ENCODE measurements at regions not wholly inside any gene's neighbourhood (a gene's known extent, or its start where the extent isn't known, plus 50 kb on each side); places are given as distances from the start of the nearest gene placed in this dataset.

- Histone ChIP-seq H3K4me2 (ENCODE audit: insufficient read depth, low read length) (no peak overlapping the region), H3K36me3 (ENCODE audit: control insufficient read depth in 2 of 2, extremely low read depth in 1 of 2, insufficient read depth in 2 of 2, low read length in 2 of 2) (no peaks in the 10 kb centered on the region), H3K4me3 (replicated peaks in 1 of 3; ENCODE audit: insufficient read depth in 1 of 3, low read depth in 1 of 3, low read length in 3 of 3) (no peak overlapping the region), H3K9me1 (replicated peaks; ENCODE audit: control insufficient read depth, extremely low read depth, insufficient read depth, low read length) (no peaks in the 10 kb centered on the region), H3K4me1 (ENCODE audit: control insufficient read depth, extremely low read depth, insufficient read depth, low read length) (no peaks in the 10 kb centered on the region), H3K27me3 (ENCODE audit: control insufficient read depth in 2 of 2, insufficient read depth in 2 of 2, low read length in 2 of 2) (no peaks in the 10 kb centered on the region), H4K20me1 (replicated peaks; ENCODE audit: control insufficient read depth, extremely low read depth, insufficient read depth, low read length) (no peaks in the 10 kb centered on the region), H3K27ac (ENCODE audit: insufficient read depth, low read depth, low read length) (no peak overlapping the region), H3K9ac (replicated peaks; ENCODE audit: extremely low read depth, insufficient read depth, low read length) (no peak overlapping the region), H3K9me3 (replicated peaks; ENCODE audit: control insufficient read depth, insufficient read depth, low read length) (no peaks in the 10 kb centered on the region), H3K79me2 (ENCODE audit: control insufficient read depth, insufficient read depth, low read length) (no peaks in the 10 kb centered on the region), H2AFZ (ENCODE audit: low read depth, low read length) (no peak overlapping the region)
- CTCF ChIA-PET: no interaction called here
- no TSS peak for BruUV-seq (replicated peaks)
- POLR2A ChIA-PET: no interaction called here
- dilution Hi-C loops (cut with MboI; ENCODE audit: extremely low pct_ligation_motif_present, low sequenced_read_pairs) (no loop called here), intact Hi-C loops (cut with micrococcal nuclease) (no loop called here)
- no peak for DNase-seq (ENCODE audit: low read depth, low spot score)
- TF ChIP-seq MAX (IDR thresholded peaks at IDR 0.05; ENCODE audit: insufficient read depth, insufficient read length) (no peak), FOS (IDR thresholded peaks at IDR 0.05; ENCODE audit: borderline replicate concordance, insufficient read depth, low read length) (no peak), JUN (IDR thresholded peaks at IDR 0.05; ENCODE audit: borderline replicate concordance, insufficient read depth, insufficient read length, low read depth) (no peak), POLR2AphosphoS5 (IDR thresholded peaks at IDR 0.05; ENCODE audit: insufficient read depth, low read depth, low read length) (no peak), GATA2 (IDR thresholded peaks at IDR 0.05; ENCODE audit: insufficient read depth, insufficient read length, low read depth, low read length) (no peak), POLR2A (IDR thresholded peaks at IDR 0.05; ENCODE audit: low read depth, low read length) (no peak), CTCF (IDR thresholded peaks at IDR 0.05; ENCODE audit: extremely low read depth in 1 of 2, insufficient read depth in 1 of 2, low read depth in 1 of 2, low read length in 2 of 2) (no peak), MYC (IDR thresholded peaks at IDR 0.05; ENCODE audit: low read depth, low read length) (no peak), EZH2 (IDR thresholded peaks at IDR 0.05; ENCODE audit: borderline replicate concordance, low read depth, low read length, severe bottlenecking) (no peak)
- FAIRE-seq: no peak
Observed at GRCh38 chr2:224182498-224182897, 143.4 kb upstream of the SERPINE2 start.

Measured in endothelial cell of umbilical vein (primary cell).